Eye (tissue), 1 donor: ENCODE measurements at regions not wholly inside any gene's neighbourhood (a gene's known extent, or its start where the extent isn't known, plus 50 kb on each side); places are given as distances from the start of the nearest gene placed in this dataset.

ENCODE experiments used
- DNase-seq: peaks from one replicate; pipeline ENCODE4 v3.0.0-alpha.2; 2015

DNA sequence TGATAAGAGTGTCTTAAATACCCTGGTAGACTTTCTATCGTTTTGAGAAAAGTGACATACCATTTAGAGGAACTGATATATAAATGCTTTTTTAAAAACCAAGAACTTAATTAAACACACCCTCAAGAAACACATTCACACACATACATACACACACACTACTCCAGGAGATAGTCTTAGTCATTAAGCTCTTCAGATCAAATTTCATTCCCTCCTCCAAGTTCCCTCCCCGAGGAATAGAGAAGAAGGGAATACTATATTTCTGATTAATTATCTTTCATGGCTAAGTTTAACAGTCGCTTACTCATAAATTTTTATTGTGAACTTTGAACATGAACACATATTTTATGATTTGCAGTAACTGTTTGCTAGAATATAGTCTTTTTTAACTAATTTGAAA is 1109.5 kb downstream of the SLITRK1 start:
- no peak for DNase-seq

DNA sequence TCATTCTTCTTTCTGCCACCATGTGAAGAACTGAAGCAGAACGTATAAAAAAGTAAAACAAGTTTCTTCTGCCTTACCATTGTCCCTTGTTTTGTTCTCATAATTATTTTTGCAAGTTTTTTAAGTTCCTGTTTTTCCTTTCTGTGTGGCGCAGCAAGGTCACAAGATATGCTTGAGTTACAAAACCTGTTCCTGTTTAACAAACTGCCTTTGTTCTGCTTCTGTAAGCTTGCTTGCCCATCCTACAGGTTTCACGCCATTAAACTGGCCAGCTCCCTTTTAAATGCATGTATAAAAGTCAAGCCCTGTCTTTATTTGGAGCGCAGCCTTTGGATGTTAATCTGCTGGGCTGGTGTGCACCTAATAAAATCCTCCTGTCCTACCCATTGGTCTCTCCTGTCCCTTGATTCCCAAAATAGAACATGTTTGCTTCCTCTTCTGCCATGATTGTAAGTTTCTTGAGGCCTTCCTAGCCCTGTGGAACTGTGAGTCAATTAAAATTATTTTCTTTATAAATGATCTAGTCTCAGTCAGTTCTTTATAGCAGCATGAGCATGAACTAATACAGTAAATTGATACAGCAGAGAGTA is 1115.4 kb downstream of the SLITRK1 start:
- no peak for DNase-seq

DNA sequence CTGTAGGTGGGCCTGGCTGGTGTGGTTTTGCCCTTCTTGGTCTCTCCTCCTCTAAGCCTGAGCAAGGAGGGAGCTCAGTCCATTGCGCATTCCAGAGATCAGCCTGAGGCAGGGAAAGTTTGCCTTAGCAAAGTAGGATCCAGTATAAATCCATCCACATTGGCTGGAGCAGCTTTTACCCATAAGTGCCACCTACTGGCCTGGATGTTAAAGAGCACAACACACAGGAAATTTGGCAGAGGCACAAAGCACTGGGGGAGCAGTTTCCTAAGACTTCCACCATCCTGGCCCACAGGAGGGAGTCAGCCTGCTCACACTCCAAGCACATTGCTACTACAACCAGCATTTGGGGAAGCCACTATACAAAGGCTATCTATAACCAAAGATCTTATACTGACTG is 1124.2 kb downstream of the SLITRK1 start:
- DNase-seq, result no peak

DNA sequence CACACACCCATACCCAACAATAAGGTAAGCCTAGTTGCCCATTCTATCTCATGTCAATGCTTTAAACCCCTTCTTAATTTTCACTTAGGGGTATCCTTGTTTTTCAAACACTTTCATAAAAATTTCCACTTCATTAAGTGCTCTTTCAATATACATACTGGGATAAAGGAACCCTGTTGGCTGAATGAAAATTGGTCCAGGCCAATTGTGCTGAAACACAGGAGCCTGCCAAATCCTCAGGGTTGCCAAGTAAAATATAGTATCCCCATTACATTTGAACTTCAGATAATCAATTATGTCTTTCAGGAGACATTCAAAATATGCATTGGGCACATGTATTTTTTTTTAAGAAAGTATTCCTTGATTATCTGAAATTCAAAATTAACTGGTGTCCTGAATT is 1131.1 kb downstream of the SLITRK1 start:
- no peak for DNase-seq

DNA sequence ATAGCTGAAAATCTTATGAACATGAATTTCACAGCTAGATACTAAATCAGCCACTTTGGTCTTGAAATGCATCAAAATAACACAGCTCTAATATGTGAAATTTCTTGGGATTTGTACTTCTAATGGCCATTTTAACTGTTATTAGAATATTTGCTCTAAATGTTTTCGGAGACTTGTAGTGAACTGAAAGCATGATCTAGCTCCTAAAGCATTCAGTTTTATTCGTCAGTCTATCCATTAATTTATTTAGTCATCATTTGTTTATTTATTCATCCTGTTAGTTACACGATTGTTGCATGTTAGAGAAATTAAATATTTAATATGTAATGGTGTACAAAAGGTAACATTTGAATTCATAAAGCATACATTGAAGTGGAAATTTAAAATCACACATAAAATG is 1132.7 kb downstream of the SLITRK1 start:
- no peak for DNase-seq

DNA sequence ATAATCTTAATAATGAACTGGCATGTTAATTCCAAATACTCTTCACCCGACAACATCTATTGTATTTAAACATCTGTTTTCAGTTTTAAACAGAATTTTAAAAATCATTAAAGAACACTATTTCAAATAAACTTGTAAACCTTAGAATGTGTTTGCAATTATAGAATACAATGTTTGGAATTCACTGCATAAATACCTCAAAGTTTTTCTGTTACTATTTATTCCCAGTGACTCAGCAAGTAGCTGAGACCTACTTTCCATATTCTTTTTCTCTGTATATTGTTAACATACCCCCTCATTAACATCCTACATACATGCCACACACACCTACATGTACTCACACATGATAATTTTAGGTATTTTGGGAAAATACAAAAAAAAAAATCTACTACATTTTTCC is 1134.3 kb downstream of the SLITRK1 start:
- peak; percentile 3 for DNase-seq

DNA sequence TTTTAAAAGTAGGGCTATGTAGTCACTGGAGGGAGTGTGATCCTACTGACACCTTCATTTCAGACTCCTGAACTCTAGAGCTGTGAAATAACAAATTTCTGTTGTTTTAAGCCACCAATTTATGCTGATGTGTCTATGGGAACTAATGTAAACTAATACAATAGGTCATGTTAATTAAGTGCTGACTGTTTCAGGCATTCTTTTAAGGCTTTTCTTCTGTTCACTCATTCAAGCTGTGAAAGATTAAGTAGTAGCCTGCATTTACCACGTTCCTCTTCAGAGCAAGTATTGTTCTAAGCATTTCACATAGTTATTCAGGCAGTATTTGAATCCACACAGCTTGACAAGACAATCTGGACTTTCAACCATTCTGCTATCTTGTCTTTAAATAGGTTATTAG is 1135.0 kb downstream of the SLITRK1 start:
- peak; percentile 11 for DNase-seq

DNA sequence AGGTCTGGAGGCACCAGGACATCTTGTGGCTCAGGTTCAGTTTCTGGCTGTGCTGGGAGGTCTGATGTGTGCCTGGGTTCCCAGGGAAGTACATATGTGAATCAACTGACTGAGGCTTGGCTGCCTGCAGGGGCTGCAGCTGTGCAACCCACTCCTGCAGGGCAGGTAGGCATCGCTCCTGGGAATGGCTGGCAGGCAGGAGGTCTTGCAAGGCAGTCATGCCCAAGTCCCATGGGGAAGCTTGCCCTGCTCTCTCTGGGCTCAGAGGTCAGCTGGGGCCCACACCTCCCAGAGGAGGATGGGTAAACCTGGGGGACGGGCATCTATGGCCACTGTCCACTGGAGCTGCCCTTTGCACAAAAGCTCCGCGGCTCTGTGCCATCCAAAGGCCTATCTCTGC is 1141.8 kb downstream of the SLITRK1 start:
- DNase-seq, result no peak

DNA sequence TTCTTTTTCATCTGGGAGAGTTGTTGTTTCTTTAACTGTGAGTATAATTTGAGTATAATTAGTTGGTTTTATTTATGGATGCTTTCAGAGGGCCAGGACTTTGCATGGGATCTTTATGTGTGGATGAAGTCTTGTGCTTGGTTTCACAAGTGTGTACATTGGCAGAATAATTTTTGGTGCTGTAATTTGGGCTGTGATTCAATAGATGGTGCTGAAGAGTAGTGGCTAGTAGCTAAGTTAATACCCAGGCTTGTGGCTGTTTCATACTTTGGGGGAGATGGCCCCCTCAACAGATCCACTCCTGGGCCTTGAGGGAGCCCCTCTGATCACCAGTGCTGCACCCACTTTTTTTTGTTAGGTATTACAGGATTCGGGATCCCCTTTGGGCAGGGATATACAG is 1142.4 kb downstream of the SLITRK1 start:
- DNase-seq, result no peak

DNA sequence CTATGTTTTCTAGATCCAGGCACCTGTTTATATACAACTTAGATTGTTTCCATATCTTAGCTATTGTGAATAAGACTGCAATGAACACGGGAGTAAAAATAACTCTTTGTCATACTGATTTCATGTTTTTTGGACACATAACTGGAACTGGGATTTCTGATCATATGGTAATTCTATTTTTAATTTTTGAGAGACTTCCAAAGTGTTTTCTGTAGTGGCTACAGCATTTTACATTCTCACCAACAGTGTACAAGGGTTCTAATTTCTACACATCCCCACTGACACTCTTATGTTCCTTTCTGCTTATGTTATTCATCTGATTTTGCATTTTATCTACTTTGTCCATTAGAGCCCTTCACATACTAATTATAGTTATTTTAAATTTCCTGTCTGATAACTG is 1152.9 kb downstream of the SLITRK1 start:
- no peak for DNase-seq

DNA sequence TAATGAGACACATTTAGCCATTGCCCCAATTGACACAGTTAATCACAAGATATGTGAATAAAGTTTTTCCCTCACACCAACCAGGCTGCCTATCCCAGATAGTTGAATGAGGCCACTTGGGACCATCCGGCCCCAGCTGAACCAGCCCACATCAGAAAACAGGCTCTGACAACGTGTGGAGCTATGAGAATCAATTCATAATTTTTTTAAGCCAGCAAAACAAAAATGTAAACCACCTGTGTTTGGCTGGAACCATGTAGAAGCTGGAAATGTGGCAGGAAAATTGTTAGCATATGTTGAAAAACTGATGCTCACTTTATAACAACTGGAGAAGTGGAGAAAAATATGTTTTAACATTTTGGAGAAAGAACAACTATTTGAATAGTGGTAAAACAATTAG is 1161.3 kb downstream of the SLITRK1 start:
- DNase-seq, result no peak

DNA sequence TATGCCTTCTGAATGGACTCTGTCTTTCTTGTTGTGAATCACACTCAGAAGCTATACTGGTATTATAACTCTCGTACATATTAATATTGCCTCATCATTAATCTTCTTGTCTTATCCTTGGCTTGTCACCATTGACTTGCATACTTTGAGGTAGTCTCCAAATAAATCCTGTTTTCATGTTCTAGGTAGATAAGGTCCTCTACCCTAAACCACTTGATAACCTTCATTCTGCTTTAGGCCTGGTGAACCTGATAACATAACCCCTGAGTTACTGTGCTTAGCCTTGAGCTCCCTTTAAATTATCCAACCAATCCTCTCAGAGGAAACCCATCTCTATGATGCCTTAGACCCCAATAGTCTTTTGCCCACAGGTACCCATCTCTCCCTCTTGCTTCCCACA is 1162.3 kb downstream of the SLITRK1 start:
- no peak for DNase-seq

DNA sequence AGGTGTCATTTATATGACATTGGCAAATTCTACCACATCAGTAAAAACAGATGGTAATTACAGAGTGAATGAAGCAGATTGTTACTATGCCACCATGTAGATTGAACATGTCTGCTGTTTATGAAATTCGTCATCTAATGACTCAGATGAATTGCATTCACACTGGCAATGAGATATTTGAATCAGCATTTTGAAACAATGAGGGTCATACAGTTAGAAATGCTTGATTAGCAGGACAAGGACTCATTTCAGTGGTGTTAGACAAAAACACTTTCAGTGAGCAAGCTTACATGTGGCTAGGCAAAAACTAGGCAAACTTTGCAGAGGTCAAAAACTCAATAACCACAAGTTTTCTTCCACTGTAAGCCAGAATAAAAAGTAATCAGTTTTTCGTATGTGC is 1165.0 kb downstream of the SLITRK1 start:
- no peak for DNase-seq

DNA sequence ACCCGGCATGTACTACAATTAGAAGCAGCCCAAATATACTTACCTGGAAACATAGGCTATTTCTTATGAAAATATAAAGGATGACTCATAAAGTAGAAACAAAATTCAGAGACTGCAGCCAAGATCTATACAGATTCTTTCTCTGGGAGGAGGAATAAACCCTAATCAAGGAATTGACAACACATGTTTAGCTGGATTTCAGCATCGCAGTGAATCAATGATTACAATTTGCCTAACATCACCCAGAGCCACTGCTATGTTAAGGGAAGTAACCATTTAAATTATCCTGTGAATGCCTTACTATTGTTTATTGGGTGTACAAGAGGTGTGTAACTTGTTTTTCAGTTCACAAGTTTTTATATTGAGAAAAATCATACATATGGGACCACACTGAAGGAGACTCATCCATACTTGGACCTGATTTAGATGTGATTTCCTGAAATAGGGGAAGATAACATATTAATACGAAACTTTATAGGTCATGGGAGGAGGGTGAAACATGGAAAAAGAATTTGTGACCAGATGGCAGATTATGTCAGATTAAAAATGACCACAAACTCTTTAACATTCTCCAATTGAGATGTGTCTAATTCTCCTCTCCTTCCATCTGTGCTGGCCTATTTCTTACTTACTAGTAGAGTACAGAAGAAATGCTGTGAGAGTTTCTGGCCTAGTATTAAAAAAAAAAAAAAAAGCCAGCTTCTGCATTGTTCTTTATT is 1168.4 kb downstream of the SLITRK1 start:
- peak; percentile 4 for DNase-seq

DNA sequence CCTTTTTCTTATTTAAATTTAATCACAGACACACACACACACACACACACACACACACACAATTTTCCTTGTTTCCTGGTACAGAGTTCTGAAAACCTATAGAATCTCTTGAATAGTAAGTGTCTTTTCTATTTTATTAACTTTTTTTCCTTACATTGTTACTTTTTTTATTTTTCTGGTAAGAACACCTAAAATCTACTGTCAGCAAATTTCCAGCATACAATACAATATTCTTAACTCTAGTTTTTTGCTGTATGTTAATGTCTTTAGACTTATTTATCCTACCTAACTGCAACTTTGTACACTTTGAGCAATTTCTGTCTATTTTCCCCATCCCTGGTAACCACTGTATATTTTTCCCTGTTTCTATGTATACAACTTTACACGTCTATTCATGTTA is 1179.8 kb downstream of the SLITRK1 start:
- no peak for DNase-seq

DNA sequence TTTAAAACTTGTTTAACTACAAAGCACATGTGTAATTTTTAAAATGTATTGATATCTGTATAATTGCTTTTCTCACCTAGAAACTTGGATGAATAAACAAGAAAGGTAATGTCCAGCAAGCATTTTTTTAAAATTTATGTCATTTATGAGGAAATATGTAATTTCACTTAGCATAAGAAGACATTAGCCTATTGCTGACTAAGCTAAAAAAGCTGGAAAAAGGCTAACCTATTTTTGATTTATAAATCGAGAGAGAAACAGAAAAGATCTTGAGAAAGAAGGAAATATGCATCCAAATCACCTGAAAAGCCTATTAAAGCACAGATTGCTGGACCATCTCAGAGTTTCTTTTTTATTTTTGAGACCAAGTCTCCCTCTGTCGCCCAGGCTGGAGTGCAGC is 1181.3 kb downstream of the SLITRK1 start:
- no peak for DNase-seq

DNA sequence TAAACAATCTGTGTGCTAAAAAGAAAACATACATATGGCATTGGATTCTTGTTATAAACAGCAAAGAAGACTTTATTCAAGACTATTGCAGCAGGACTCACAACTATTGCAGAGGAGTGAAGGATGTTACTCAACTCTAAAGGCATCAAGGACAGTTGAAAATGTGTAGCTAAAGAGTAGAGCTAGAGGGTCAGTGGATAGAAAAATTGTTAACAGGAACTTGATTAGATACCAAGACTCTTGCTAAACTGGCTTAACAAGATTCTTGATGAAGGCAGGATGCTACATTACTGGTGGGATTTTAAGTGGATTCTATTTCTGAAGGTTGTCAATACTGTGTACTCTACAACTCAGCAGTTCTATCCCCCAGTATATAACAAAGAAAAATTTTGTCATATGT is 1183.3 kb downstream of the SLITRK1 start:
- DNase-seq, result no peak

DNA sequence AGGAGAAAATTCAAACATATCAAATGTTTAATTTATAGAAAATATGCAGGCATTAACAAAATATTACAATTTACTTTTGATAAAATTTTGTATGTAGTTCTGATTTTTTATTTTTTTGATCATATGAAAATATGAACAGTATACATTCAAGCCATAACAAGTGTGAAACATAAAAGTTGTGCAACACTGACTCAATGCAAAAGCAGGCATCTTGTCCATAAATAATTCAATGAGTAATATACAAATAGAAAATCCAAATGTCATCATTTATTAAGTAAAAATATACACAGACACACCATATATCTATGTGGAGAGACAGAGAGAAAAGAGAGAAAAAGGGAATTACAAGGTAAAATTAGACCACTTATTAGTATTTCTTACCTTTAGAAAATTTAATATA is 1183.9 kb downstream of the SLITRK1 start:
- DNase-seq, result no peak

DNA sequence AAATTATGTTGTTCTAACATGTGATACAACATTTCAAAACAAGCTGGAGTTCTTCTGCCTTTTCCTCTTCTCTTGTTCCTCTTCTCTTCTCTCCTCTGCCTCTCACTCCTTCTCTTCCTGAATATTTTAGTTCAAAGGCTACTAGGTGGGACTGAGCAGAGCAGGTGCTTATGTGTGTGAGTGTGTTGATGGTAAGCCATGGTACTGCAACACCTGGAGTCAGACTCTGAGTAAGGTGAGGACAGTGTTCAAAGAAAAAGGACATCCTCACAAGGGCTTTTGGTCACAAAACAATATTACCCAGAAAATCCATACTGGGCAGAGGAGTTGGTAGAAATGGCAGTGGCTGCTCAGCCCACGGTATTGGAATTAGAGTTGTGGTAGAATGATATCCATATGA is 1188.7 kb downstream of the SLITRK1 start:
- DNase-seq, result no peak

DNA sequence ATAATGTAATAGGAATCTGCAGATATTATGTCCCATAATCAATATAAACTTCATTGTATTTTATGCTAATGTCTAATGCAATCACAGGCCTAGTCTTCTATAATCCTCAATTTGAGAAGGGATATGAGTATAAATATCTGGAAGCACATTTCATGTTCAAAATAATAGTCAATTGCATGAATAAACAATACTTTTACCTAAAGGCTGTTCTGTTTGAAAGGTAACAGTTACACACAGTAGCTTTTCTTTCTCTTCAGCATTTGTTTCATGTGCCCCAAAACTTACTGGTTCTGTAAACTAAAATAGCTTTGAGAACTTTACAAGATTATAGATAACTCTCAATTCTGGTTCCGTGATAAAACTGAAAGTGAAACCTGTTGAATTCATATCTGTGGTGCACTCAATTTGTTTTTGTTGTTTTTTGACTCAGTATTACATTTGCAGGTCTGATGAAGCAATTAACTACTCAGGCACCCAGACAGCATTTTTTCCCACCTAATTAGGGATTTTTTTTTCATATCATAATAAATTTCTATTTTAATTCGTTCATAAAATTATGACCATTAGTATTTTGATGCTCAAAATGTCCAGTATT is 1193.8 kb downstream of the SLITRK1 start:
- no peak for DNase-seq

DNA sequence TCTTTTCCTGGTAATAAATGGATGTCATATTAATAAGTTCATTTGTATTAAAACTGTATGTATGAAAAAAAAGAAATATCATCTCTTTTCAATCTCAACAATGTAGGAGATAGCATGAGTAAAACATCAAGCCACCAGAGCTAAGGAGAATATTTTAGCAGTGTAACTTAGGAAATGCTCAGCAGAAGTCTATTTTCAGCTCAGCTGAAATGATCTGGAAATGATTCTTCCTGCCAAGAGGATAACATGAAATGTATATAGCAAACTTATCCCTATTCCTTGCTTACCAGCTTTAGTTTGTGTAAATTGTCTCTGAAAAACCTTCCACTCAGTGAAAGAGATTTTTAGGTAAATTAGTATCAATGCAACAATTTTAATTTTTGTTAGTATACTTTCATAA is 1194.4 kb downstream of the SLITRK1 start:
- DNase-seq, result no peak

DNA sequence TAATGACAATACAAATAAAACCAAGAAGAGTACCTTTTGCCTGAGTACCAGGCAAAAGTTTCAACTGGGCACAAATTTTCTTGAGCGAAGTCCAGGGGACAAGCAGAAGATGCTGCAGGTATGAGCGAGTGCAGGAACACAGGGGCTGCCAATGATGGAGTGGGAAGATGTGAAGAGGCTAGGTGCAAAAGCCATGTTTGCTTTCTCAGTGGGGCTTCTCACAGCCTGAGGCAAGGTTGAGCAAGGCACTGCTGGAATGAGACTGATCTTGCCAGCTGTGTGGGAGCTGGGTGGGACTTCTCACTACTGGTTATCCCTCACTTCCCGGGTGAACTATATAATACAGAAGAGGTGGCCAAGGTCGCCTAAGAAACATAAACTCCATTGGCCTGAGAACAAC is 1200.7 kb downstream of the SLITRK1 start:
- DNase-seq, result no peak

DNA sequence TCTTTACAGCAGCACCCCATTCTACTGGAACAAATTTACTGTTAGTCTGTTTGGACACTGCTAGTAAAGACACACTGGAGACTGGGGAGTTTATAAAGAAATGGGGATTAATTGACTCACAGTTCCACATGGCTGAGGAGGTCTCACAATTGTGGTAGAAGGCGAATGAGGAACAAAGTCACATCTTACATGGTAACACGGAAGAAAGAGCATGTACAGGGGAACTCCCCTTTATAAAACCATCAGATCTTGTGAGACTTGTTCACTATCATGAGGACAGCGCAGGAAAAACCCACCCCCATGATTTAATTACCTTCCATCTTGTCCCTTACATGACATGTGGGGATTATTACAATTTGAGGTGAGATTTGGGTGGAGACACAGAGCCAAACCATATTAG is 1204.2 kb downstream of the SLITRK1 start:
- no peak for DNase-seq

DNA sequence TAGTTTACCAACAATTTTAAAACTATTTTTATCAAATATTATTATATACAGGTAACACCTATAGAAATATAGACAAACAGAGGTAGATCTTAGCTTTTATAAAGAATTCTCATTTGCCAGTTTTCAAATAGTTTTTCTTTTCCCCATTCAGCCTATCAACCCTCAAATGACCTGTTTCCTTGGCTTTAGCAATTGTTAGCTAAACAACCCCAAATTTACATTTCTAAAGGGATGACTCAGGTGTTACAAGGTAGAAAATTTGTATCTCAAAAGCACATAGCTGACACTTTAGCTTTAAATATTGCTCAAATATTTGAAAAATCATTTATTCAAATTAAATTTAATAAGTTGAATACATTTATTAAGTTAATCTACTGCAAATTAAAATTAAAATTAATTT is 1207.2 kb downstream of the SLITRK1 start:
- no peak for DNase-seq

DNA sequence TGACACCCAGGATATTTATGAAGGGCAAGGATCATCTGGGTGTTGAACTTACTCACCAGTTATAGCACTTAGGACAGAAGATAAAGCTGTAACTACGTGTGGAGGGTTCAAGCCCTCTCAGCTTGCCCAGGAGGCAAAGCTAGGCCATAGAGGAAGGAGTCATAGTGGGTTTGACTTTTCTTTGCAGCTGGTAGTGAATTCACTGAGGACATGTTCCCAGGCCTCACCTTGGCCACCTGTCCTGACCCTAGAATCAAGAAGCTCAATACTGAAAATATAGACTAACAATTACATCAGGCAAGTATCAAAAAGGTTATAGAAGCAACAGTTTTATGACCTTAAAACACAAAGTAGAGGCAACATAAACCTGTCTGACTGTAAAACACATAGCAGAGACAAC is 1207.7 kb downstream of the SLITRK1 start:
- DNase-seq, result no peak
